ENCODE measurements at regions not wholly inside any gene's neighbourhood (a gene's known extent, or its start where the extent isn't known, plus 50 kb on each side); places are given as distances from the start of the nearest gene placed in this dataset.

- TF ChIP-seq SAP30 (IDR thresholded peaks at IDR 0.05; ENCODE audit: insufficient read depth, insufficient replicate concordance, low read length) (no peak), E2F6 (IDR thresholded peaks at IDR 0.05) (no peak), CEBPB (IDR thresholded peaks at IDR 0.05; ENCODE audit: low read depth, low read length) (no peak), NANOG (IDR thresholded peaks at IDR 0.05; ENCODE audit: insufficient read depth, low read depth, low read length, poor library complexity, severe bottlenecking) (no peak), RFX5 (IDR thresholded peaks at IDR 0.05; ENCODE audit: borderline replicate concordance, low read depth, low read length) (no peak)
These were observed 208.2 kb downstream of the MN1 start (continued) for GRCh38 chr22:27593378-27593777.

Data from H1 (cell line).